ENCODE measurements at regions not wholly inside any gene's neighbourhood (a gene's known extent, or its start where the extent isn't known, plus 50 kb on each side); places are given as distances from the start of the nearest gene placed in this dataset.

GRCh38 chr21:15446223-15446622 lies 283.6 kb upstream of the USP25 start:
- ATAC-seq (no peak), DNase-seq (ENCODE audit: extremely low read depth in 1 of 4, low spot score in 3 of 4) (no peak), FAIRE-seq (no peak)
- Histone ChIP-seq H3K4me2 (ENCODE audit: insufficient read depth, low read length) (no peak overlapping the region), H3K4me3 (no peak overlapping the region), H3K27ac (ENCODE audit: extremely low read depth, low read depth, low read length) (no peak overlapping the region), H3K79me2 (ENCODE audit: control insufficient read depth, insufficient read depth, low read length) (no peaks in the 10 kb centered on the region), H4K20me1 (replicated peaks; ENCODE audit: control insufficient read depth, insufficient read depth, low read length) (no peaks in the 10 kb centered on the region), H3K36me3 (ENCODE audit: control insufficient read depth, insufficient read depth, low read length) (no peaks in the 10 kb centered on the region), H3K9me1 (ENCODE audit: control insufficient read depth, insufficient read depth, low read length) (no peaks in the 10 kb centered on the region), H3K4me1 (replicated peaks in 1 of 2; ENCODE audit: control insufficient read depth in 2 of 2, insufficient read depth in 2 of 2, low read length in 2 of 2) (0 out of 5 replicates have a peak, but pooled peaks cover 0 to 4% of the 10 kb centered on the region in 2 experiments), H3K9ac (ENCODE audit: insufficient read depth in 1 of 2, low read depth in 2 of 2, low read length in 2 of 2) (no peak overlapping the region), H3K9me3 (replicated peaks; ENCODE audit: control insufficient read depth, insufficient read depth, low read depth, low read length) (no peaks in the 10 kb centered on the region), H3K27me3 (ENCODE audit: control insufficient read depth in 2 of 2, insufficient read depth in 2 of 2, low read length in 2 of 2) (no peaks in the 10 kb centered on the region), H2AFZ (ENCODE audit: low read depth, low read length) (no peak overlapping the region)
- CTCF ChIA-PET (ENCODE audit: low intra/inter-chr PET ratio) = interaction anchor here (0.7 kb wide), 1 partner anchor 226 kb away, joined by 3 read pairs; no protein-coding TSS in a partner anchor
- TF ChIP-seq ILF3 (IDR thresholded peaks at IDR 0.05; ENCODE audit: borderline replicate concordance) (no peak), ZNF766 (CRISPR knock-in tag; conservative IDR thresholded peaks at IDR 0.05) (no peak), ZHX1 (conservative IDR thresholded peaks at IDR 0.05; ENCODE audit: low read length) (no peak), MAFF (IDR thresholded peaks at IDR 0.05; ENCODE audit: low read length) (no peak), E4F1 (CRISPR knock-in tag; IDR thresholded peaks at IDR 0.05; ENCODE audit: borderline replicate concordance) (no peak), MAZ (CRISPR knock-in tag; conservative IDR thresholded peaks at IDR 0.05 in 1 of 2, IDR thresholded peaks at IDR 0.05 in 1 of 2) (no peak)
- intact Hi-C loops (cut with micrococcal nuclease) (no loop called here), in situ Hi-C loops (cut with MboI) (no loop called here)
- no TSS peak for BruUV-seq (replicated peaks)
- 6% methylated on average over 3 of the region's 3 CpGs for WGBS (ENCODE audit: insufficient coverage, low coverage, missing lambda C conversion rate)
- POLR2A ChIA-PET = no interaction called here
